ENCODE measurements at regions not wholly inside any gene's neighbourhood (a gene's known extent, or its start where the extent isn't known, plus 50 kb on each side); places are given as distances from the start of the nearest gene placed in this dataset.

DNA sequence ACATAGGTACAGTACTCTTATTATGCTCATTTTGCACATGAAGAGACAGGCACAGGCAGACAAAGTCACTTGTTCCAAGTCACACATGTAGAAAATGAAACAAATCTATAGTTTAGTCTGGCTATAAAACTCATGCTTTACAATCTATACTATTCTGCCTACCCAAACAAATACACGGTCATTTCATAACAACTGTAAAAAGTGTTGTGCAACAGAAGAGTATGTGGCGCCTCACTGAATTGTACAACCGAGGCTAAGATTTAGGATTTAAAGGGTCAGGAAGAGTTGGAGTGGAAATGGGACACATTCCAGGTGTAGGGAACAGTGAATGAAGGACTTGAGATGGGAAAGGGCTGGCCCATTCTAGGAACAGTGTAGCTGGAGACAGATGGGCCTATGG is 82.9 kb upstream of the TRIO start:
- TF ChIP-seq, protein P1, sequence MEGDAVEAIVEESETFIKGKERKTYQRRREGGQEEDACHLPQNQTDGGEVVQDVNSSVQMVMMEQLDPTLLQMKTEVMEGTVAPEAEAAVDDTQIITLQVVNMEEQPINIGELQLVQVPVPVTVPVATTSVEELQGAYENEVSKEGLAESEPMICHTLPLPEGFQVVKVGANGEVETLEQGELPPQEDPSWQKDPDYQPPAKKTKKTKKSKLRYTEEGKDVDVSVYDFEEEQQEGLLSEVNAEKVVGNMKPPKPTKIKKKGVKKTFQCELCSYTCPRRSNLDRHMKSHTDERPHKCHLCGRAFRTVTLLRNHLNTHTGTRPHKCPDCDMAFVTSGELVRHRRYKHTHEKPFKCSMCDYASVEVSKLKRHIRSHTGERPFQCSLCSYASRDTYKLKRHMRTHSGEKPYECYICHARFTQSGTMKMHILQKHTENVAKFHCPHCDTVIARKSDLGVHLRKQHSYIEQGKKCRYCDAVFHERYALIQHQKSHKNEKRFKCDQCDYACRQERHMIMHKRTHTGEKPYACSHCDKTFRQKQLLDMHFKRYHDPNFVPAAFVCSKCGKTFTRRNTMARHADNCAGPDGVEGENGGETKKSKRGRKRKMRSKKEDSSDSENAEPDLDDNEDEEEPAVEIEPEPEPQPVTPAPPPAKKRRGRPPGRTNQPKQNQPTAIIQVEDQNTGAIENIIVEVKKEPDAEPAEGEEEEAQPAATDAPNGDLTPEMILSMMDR (conservative IDR thresholded peaks at IDR 0.05; ENCODE audit: low read depth, low read length), result no peak
- no peak for TF ChIP-seq EZH2phosphoT487 (IDR thresholded peaks at IDR 0.05; ENCODE audit: borderline replicate concordance, low read length)
- no peak for TF ChIP-seq EZH2 (IDR thresholded peaks at IDR 0.05; ENCODE audit: low read length, unreplicated experiment)

Data from PC-3 (cell line).